Endothelial cell (in vitro differentiated cells): ENCODE measurements at regions not wholly inside any gene's neighbourhood (a gene's known extent, or its start where the extent isn't known, plus 50 kb on each side); places are given as distances from the start of the nearest gene placed in this dataset.

ENCODE experiments used
- DNase-seq: peaks from one replicate; pipeline ENCODE4 v3.0.0; 2021; ENCODE audit warnings: low spot score
- H3K27ac Mint-ChIP-seq: one replicate; pipeline ENCODE4 v1.8.0; 2021; ENCODE audit warnings: mixed read lengths, inconsistent platforms; ENCODE audit not compliant: unreplicated experiment
- H3K27me3 Mint-ChIP-seq: one replicate; pipeline ENCODE4 v1.8.0; 2021; ENCODE audit warnings: mild to moderate bottlenecking, moderate library complexity, mixed read lengths, inconsistent platforms; ENCODE audit not compliant: unreplicated experiment
- H3K36me3 Mint-ChIP-seq: one replicate; pipeline ENCODE4 v1.8.0; 2021; ENCODE audit warnings: mild to moderate bottlenecking, low read depth, mixed read lengths, inconsistent platforms; ENCODE audit not compliant: unreplicated experiment
- H3K4me1 Mint-ChIP-seq: one replicate; pipeline ENCODE4 v1.8.0; 2021; ENCODE audit warnings: mild to moderate bottlenecking, mixed read lengths, inconsistent platforms; ENCODE audit not compliant: unreplicated experiment
- H3K4me3 Mint-ChIP-seq: one replicate; pipeline ENCODE4 v1.8.0; 2021; ENCODE audit warnings: mild to moderate bottlenecking, mixed read lengths, inconsistent platforms; ENCODE audit not compliant: unreplicated experiment
- H3K9me3 Mint-ChIP-seq: one replicate; pipeline ENCODE4 v1.8.0; 2021; ENCODE audit warnings: mixed read lengths, inconsistent platforms; ENCODE audit not compliant: unreplicated experiment
- TF ChIP-seq, protein P1 (sequence below): fragments of 200-600 bp; sonication (generic); IDR thresholded peaks from one replicate; pipeline ENCODE4 v1.5.0; 2021; ENCODE audit warnings: antibody characterized with exemption; ENCODE audit not compliant: unreplicated experiment

DNA sequence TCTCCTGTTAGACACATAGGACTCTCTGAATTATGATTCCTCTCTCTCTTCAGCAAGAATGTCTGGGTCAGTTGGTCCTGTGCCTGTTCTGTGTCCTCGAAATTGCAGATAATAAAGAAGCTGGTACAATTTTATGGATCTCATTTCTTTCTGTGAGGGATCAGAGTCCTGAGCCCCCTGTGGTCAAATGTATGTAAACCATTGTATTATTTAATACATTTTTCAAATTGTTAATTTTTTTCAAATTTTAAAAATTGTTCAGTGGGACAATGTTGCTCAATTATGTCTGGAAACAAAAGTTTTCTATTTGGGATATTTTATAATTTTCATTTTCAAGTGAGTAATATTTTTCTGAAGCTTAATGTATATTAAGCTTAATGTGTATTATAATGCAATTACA lies 513.5 kb downstream of the CCER1 start:
- H3K36me3 Mint-ChIP-seq: no peaks in the 10 kb centered on the region
- no peaks in the 10 kb centered on the region for H3K4me1 Mint-ChIP-seq

DNA sequence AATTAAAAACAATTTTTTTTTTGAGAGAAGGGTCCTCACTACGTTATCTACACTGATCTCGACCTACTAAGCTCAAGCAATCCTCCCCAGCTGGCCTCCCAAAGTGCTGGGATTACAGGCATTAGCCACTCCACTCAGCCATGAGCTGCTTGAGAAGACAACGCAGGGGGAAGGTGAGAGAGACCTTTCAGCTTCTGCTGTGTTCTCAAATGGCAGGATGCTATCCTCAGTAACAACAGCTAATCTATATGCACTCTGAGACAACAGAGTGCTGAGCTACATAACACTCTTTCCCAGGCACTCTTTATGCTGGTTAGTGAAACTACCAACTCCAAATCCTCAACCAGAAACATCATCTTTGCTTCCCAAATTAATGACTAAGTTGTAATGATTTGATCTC lies 526.1 kb downstream of the CCER1 start:
- TF ChIP-seq, protein P1, sequence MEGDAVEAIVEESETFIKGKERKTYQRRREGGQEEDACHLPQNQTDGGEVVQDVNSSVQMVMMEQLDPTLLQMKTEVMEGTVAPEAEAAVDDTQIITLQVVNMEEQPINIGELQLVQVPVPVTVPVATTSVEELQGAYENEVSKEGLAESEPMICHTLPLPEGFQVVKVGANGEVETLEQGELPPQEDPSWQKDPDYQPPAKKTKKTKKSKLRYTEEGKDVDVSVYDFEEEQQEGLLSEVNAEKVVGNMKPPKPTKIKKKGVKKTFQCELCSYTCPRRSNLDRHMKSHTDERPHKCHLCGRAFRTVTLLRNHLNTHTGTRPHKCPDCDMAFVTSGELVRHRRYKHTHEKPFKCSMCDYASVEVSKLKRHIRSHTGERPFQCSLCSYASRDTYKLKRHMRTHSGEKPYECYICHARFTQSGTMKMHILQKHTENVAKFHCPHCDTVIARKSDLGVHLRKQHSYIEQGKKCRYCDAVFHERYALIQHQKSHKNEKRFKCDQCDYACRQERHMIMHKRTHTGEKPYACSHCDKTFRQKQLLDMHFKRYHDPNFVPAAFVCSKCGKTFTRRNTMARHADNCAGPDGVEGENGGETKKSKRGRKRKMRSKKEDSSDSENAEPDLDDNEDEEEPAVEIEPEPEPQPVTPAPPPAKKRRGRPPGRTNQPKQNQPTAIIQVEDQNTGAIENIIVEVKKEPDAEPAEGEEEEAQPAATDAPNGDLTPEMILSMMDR: no peak
- Mint-ChIP-seq H3K4me3 (no peak overlapping the region), H3K36me3 (no peaks in the 10 kb centered on the region), H3K4me1 (no peaks in the 10 kb centered on the region), H3K27me3 (no peaks in the 10 kb centered on the region), H3K27ac (no peak overlapping the region), H3K9me3 (no peaks in the 10 kb centered on the region)
- DNase-seq: no peak

More for the DNA sequence above, 513.5 kb downstream of the CCER1 start:
- no peaks in the 10 kb centered on the region for H3K27me3 Mint-ChIP-seq
- H3K9me3 Mint-ChIP-seq: no peaks in the 10 kb centered on the region
- no peak overlapping the region for H3K27ac Mint-ChIP-seq
- no peak for DNase-seq
- H3K4me3 Mint-ChIP-seq: no peak overlapping the region
- TF ChIP-seq, protein P1: peak; percentile 21

DNA sequence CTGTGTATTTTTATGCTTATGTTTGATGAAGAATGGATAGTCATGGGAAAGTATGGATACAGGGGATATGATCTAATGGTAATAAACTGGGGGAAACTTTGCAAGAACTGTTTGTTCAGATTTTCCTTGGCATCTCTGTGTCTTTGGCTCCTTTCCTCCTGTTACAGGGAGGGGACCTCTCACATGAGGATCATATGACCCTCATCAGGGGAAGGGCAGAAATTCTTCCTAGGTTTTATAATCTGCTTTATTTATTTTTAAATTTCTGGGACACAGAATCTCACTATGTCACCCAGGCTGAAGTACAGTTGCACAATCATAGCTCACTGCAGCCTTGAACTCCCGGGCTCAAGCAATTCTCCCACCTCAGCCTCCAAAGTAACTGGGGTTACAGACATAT lies 526.5 kb downstream of the CCER1 start:
- no peak overlapping the region for H3K4me3 Mint-ChIP-seq
- no peaks in the 10 kb centered on the region for H3K9me3 Mint-ChIP-seq
- H3K4me1 Mint-ChIP-seq: no peaks in the 10 kb centered on the region
- H3K27ac Mint-ChIP-seq: no peak overlapping the region
- DNase-seq: no peak
- no peaks in the 10 kb centered on the region for H3K27me3 Mint-ChIP-seq
- TF ChIP-seq, protein P1: no peak
- no peaks in the 10 kb centered on the region for H3K36me3 Mint-ChIP-seq

DNA sequence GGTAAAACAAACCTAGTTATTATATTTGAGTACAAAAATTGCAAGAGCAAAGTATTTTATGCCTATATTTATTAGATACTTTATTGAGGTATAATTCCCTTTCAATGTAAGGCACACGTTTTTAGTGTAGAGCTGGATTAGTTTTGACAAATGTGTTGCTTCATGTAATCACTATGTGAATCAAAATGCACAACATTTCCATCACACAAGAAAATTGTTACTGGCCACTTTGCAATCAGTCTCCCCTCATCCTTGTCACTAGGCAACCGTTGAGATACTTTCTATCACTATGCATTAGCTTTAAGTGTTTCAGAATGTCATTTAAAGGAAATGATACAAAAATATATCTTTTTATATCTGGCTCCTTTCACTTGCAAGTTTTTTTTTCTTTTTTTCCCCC lies 531.0 kb downstream of the CCER1 start:
- DNase-seq: no peak
- TF ChIP-seq, protein P1: no peak
- H3K4me3 Mint-ChIP-seq: no peak overlapping the region
- H3K36me3 Mint-ChIP-seq: no peaks in the 10 kb centered on the region
- H3K4me1 Mint-ChIP-seq: no peaks in the 10 kb centered on the region
- H3K9me3 Mint-ChIP-seq: no peaks in the 10 kb centered on the region
- no peaks in the 10 kb centered on the region for H3K27me3 Mint-ChIP-seq
- H3K27ac Mint-ChIP-seq: no peak overlapping the region

DNA sequence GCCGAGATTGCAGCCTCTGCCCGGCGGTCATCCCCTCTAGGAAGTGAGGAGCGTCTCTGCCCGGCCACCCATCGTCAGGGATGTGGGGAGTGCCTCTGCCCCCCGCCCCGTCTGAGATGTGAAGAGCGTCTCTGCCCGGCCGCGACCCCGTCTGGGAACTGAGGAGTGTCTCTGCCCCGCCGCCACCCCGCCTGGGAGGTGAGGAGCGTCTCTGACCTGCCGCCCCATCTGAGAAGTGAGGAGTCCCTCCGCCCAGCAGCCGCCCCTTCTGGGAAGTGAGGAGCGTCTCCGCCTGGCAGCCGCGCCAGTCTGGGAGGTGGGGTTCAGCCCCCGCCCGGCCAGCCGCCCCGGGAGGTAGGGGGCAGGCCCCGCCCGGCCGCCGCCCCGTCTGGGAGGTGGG lies 544.0 kb downstream of the CCER1 start:
- TF ChIP-seq, protein P1: no peak
- DNase-seq: no peak

More for the DNA sequence above, 544.0 kb downstream of the CCER1 start:
- Mint-ChIP-seq H3K27ac (no peak overlapping the region), H3K9me3 (no peaks in the 10 kb centered on the region), H3K36me3 (no peaks in the 10 kb centered on the region), H3K27me3 (no peaks in the 10 kb centered on the region), H3K4me3 (no peak overlapping the region), H3K4me1 (no peaks in the 10 kb centered on the region)
